ENCODE measurements at regions not wholly inside any gene's neighbourhood (a gene's known extent, or its start where the extent isn't known, plus 50 kb on each side); places are given as distances from the start of the nearest gene placed in this dataset.

GRCh38 chr6:22221630-22222029, 75.2 kb downstream of the PRL start:
- TF ChIP-seq CTCF (IDR thresholded peaks at IDR 0.05; ENCODE audit: low read depth, low read length, poor library complexity, severe bottlenecking) (no peak), EZH2phosphoT487 (IDR thresholded peaks at IDR 0.05; ENCODE audit: borderline replicate concordance, low read length) (no peak)

Measured in DOHH2 (cell line).